ENCODE measurements at regions not wholly inside any gene's neighbourhood (a gene's known extent, or its start where the extent isn't known, plus 50 kb on each side); places are given as distances from the start of the nearest gene placed in this dataset.

GRCh38 chr3:165462636-165463334 lies 266.6 kb upstream of the SLITRK3 start:
- DNase-seq, result no peak
- H3K27me3 ChIP-seq (ENCODE audit: control insufficient read depth, insufficient read depth, low read length), result no peaks in the 10 kb centered on the region
- H3K4me3 ChIP-seq (ENCODE audit: insufficient read depth, low read depth, low read length), result no peak overlapping the region
- H3K36me3 ChIP-seq (replicated peaks; ENCODE audit: control insufficient read depth, insufficient read depth, low read length), result no peaks in the 10 kb centered on the region

DNA sequence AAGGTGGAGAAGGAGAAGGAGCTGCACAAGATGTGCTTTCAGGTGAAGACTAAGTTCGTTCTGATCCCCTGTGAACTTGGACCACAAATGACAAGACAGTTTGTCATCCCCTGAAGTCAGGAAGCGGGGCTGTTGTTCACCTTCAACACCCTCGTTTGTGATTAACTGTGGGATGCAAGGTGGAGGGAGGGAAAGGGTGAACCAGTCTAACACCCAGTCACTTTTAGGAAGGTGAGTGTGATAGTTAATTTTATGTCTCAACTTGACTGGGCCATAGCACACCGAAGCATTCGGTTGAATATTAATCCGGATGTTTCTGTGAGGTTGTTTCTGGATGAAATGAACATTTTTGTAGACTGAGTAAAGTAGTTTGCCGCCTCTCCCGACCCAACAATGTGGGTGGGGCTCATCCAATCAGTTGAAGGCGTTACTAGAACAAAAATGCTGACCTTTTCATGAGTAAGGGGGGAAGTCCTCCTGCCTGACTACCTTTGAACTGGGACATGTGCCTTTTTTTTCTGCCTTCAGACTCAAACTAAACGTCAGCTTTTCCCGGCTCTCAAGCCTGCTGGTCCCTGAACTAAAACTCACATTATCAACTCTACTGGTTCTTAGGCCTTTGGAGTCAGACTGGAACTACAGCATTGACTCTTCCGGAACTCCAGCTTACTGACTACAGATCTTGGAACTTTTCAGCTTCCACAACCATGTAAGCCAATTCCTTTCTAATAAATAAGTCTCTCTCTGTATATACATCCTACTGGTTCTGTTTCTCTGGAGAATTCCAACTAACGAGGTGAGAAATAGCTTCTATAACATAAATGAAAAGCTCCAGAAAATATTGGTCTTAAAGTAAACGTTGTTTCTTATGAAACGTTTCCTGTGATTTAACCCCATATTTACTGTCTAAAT lies 264.0 kb upstream of the SLITRK3 start:
- no peak overlapping the region for H3K4me3 ChIP-seq (ENCODE audit: insufficient read depth, low read depth, low read length)
- H3K27me3 ChIP-seq (ENCODE audit: control insufficient read depth, insufficient read depth, low read length), result no peaks in the 10 kb centered on the region
- no peak for DNase-seq
- no peaks in the 10 kb centered on the region for H3K36me3 ChIP-seq (replicated peaks; ENCODE audit: control insufficient read depth, insufficient read depth, low read length)

- DNase-seq, result no peak
- no peak overlapping the region for H3K4me3 ChIP-seq (ENCODE audit: insufficient read depth, low read depth, low read length)
Observed at GRCh38 chr3:165459111-165459510, 262.9 kb upstream of the SLITRK3 start.

GRCh38 chr3:165457096-165457495 lies 260.9 kb upstream of the SLITRK3 start:
- Histone ChIP-seq H3K4me3 (ENCODE audit: insufficient read depth, low read depth, low read length) (no peak overlapping the region), H3K27me3 (ENCODE audit: control insufficient read depth, insufficient read depth, low read length) (no peaks in the 10 kb centered on the region), H3K36me3 (replicated peaks; ENCODE audit: control insufficient read depth, insufficient read depth, low read length) (no peaks in the 10 kb centered on the region)
- no peak for DNase-seq

More at GRCh38 chr3:165459111-165459510, 262.9 kb upstream of the SLITRK3 start:
- H3K27me3 ChIP-seq (ENCODE audit: control insufficient read depth, insufficient read depth, low read length), result no peaks in the 10 kb centered on the region
- H3K36me3 ChIP-seq (replicated peaks; ENCODE audit: control insufficient read depth, insufficient read depth, low read length), result no peaks in the 10 kb centered on the region

- Histone ChIP-seq H3K4me3 (ENCODE audit: insufficient read depth, low read depth, low read length) (no peak overlapping the region), H3K36me3 (replicated peaks; ENCODE audit: control insufficient read depth, insufficient read depth, low read length) (no peaks in the 10 kb centered on the region), H3K27me3 (ENCODE audit: control insufficient read depth, insufficient read depth, low read length) (no peaks in the 10 kb centered on the region)
- no peak for DNase-seq
Observed at GRCh38 chr3:165455793-165456192, 259.6 kb upstream of the SLITRK3 start.

DNA sequence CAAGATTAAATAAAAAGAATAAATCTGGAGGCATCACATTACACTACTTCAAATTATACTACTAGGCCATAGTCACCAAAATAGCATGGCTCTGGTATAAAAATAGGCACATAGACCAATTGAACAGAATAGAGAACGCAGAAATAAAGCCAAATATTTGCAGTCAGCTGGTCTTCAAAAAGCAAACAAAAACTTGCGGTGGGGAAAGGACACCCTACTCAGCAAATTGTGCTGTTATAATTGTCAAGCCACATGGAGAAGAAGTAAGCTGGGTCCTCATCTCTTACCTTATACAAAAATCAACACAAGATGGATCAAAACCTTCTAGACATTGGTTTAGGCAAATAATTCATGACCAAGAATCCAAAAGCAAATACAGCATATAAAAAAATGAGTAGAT lies 259.2 kb upstream of the SLITRK3 start:
- Histone ChIP-seq H3K4me3 (ENCODE audit: insufficient read depth, low read depth, low read length) (no peak overlapping the region), H3K27me3 (ENCODE audit: control insufficient read depth, insufficient read depth, low read length) (no peaks in the 10 kb centered on the region), H3K36me3 (replicated peaks; ENCODE audit: control insufficient read depth, insufficient read depth, low read length) (no peaks in the 10 kb centered on the region)
- no peak for DNase-seq

- H3K27me3 ChIP-seq (ENCODE audit: control insufficient read depth, insufficient read depth, low read length), result no peaks in the 10 kb centered on the region
- DNase-seq, result no peak
- no peaks in the 10 kb centered on the region for H3K36me3 ChIP-seq (replicated peaks; ENCODE audit: control insufficient read depth, insufficient read depth, low read length)
- H3K4me3 ChIP-seq (ENCODE audit: insufficient read depth, low read depth, low read length), result no peak overlapping the region
Observed at GRCh38 chr3:165451371-165452070, 255.3 kb upstream of the SLITRK3 start.

DNA sequence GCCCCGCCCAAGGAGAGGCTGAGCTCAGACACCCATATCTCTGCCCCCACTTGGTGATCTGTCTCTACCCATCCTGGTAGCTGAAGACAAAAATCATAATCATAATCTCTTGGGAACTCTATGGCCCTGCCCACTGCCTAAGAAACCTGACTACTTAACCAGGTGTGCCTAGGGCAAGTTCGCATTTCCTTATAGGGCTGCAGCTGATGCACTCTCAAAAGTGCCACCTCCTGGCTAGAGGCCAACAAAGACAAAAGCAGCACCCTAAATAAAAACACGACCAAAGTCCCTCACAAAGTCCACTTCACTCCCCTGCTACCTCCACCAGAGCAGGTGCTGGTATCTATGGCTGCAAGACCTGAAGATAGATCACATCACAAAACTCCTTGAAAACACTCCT lies 250.4 kb upstream of the SLITRK3 start:
- Histone ChIP-seq H3K36me3 (replicated peaks; ENCODE audit: control insufficient read depth, insufficient read depth, low read length) (no peaks in the 10 kb centered on the region), H3K27me3 (ENCODE audit: control insufficient read depth, insufficient read depth, low read length) (no peaks in the 10 kb centered on the region), H3K4me3 (ENCODE audit: insufficient read depth, low read depth, low read length) (no peak overlapping the region)
- DNase-seq, result no peak

- no peaks in the 10 kb centered on the region for H3K27me3 ChIP-seq (ENCODE audit: control insufficient read depth, insufficient read depth, low read length)
- no peak overlapping the region for H3K4me3 ChIP-seq (ENCODE audit: insufficient read depth, low read depth, low read length)
- H3K36me3 ChIP-seq (replicated peaks; ENCODE audit: control insufficient read depth, insufficient read depth, low read length), result no peaks in the 10 kb centered on the region
- no peak for DNase-seq
Observed at GRCh38 chr3:165444745-165445144, 248.6 kb upstream of the SLITRK3 start.

DNA sequence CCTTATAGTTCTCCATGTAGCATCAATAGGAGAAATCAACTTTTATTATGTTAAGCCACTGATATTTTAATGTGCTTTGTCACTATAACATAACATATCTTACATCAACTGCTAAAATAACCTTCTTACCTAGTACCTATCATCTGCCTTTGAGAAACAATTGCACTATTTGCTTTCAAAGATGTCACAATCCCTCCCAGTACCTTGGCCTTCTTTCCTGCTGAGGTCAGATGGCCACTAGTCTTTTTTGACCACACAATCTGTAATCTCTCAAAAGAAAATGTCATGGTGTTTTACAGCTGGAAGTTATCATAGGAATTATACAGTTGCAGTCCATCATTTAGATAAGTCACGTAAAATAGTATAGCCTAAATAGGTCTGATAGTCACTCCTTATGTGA lies 247.5 kb upstream of the SLITRK3 start:
- Histone ChIP-seq H3K36me3 (replicated peaks; ENCODE audit: control insufficient read depth, insufficient read depth, low read length) (no peaks in the 10 kb centered on the region), H3K4me3 (ENCODE audit: insufficient read depth, low read depth, low read length) (no peak overlapping the region), H3K27me3 (ENCODE audit: control insufficient read depth, insufficient read depth, low read length) (no peaks in the 10 kb centered on the region)
- DNase-seq, result no peak

- DNase-seq, result no peak
- H3K36me3 ChIP-seq (replicated peaks; ENCODE audit: control insufficient read depth, insufficient read depth, low read length), result no peaks in the 10 kb centered on the region
- no peak overlapping the region for H3K4me3 ChIP-seq (ENCODE audit: insufficient read depth, low read depth, low read length)
- no peaks in the 10 kb centered on the region for H3K27me3 ChIP-seq (ENCODE audit: control insufficient read depth, insufficient read depth, low read length)
Observed at GRCh38 chr3:165442061-165442460, 245.9 kb upstream of the SLITRK3 start.

DNA sequence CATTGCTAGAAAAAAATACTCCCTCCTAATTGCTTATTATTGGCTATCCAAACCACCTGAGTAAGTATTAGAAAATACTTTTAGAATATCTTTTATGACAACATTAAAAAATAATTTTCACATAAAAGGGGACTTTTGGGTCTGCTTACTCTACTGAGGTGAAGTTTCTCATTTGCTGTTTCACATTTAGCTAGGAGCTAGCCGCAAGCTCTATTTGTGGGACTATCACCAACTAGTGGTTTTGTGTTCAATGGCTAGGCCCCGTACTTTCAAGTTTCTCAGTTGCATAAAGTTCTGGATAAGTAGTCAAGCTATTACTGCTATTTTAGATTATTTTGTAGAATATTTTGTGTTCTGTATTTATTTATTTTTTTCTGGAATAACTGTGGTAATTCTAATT lies 244.2 kb upstream of the SLITRK3 start:
- no peak overlapping the region for H3K4me3 ChIP-seq (ENCODE audit: insufficient read depth, low read depth, low read length)
- H3K27me3 ChIP-seq (ENCODE audit: control insufficient read depth, insufficient read depth, low read length), result no peaks in the 10 kb centered on the region
- H3K36me3 ChIP-seq (replicated peaks; ENCODE audit: control insufficient read depth, insufficient read depth, low read length), result no peaks in the 10 kb centered on the region
- no peak for DNase-seq

GRCh38 chr3:165439765-165440164 lies 243.6 kb upstream of the SLITRK3 start:
- H3K36me3 ChIP-seq (replicated peaks; ENCODE audit: control insufficient read depth, insufficient read depth, low read length), result no peaks in the 10 kb centered on the region
- no peak for DNase-seq
- H3K27me3 ChIP-seq (ENCODE audit: control insufficient read depth, insufficient read depth, low read length), result no peaks in the 10 kb centered on the region
- no peak overlapping the region for H3K4me3 ChIP-seq (ENCODE audit: insufficient read depth, low read depth, low read length)

DNA sequence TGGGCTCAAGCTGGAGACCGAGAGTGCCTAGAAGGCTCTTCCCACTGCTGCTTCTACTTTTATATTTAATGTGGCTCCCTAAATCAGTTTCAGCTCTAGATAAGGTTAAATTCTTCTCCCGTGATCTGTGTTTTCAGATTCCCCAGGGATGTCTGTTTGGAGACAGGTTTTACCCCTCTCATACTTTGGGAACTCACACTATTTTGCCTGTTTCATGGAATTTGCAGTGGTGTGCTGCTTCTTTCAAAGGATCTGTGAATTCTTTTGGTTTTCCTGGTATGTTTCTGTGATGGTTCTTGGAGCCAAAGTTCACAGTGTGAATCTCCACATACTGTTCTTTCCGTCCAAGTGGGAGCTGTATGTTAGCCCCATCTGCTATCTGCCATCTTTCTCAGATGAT lies 238.3 kb upstream of the SLITRK3 start:
- no peak overlapping the region for H3K4me3 ChIP-seq (ENCODE audit: insufficient read depth, low read depth, low read length)
- DNase-seq, result no peak
- no peaks in the 10 kb centered on the region for H3K27me3 ChIP-seq (ENCODE audit: control insufficient read depth, insufficient read depth, low read length)
- no peaks in the 10 kb centered on the region for H3K36me3 ChIP-seq (replicated peaks; ENCODE audit: control insufficient read depth, insufficient read depth, low read length)

DNA sequence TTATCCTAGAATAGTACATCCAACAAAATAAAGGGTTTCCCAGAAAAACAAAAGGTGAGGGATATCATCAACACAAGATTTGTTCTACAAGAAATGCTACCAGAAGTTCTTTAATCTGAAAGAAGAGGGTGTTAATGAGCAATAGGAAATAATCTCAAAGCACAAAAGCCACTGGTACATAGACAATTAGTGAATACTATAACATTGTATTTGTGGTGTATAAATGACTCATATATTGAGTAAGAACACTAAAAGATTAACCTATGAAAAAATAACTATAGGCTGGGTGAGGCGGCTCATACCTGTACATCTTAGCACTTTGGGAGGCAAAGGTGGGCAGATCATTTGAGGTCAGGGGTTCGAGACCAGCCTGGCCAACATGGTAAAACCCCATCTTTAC lies 210.2 kb upstream of the SLITRK3 start:
- Histone ChIP-seq H3K27me3 (ENCODE audit: control insufficient read depth, insufficient read depth, low read length) (no peaks in the 10 kb centered on the region), H3K36me3 (replicated peaks; ENCODE audit: control insufficient read depth, insufficient read depth, low read length) (no peaks in the 10 kb centered on the region), H3K4me3 (ENCODE audit: insufficient read depth, low read depth, low read length) (no peak overlapping the region)
- no peak for DNase-seq

Data from H7 (cell line).